Breast epithelium (tissue), 4 donors: ENCODE measurements at regions not wholly inside any gene's neighbourhood (a gene's known extent, or its start where the extent isn't known, plus 50 kb on each side); places are given as distances from the start of the nearest gene placed in this dataset.

Source experiments
- DNase-seq, 2 donors: peaks; one replicate each; pipeline ENCODE4 v3.0.0-alpha.2; 2019; ENCODE audit warnings: low spot score in 2 of 2
- H3K27ac ChIP-seq, 2 donors: fragments of 200-600 bp; sonication (generic) in 1 of 2; one replicate each; pipeline ENCODE4 v1.5.1; 2016 to 2019; ENCODE audit warnings: mild to moderate bottlenecking in 1 of 2
- H3K27me3 ChIP-seq, 2 donors: fragments of 200-600 bp; sonication (generic) in 1 of 2; one replicate each; pipeline versions ENCODE4 v1.5.1 to v1.6.0; 2017 to 2019; ENCODE audit warnings: control low read depth in 1 of 2, mild to moderate bottlenecking in 1 of 2
- H3K36me3 ChIP-seq: fragments of 200-600 bp; one replicate; pipeline ENCODE4 v1.5.1; 2019
- H3K4me1 ChIP-seq, 2 donors: fragments of 200-600 bp; sonication (generic); one replicate each; pipeline ENCODE4 v1.5.1; 2016 to 2019; ENCODE audit warnings: control low read depth in 1 of 2
- H3K4me3 ChIP-seq, 3 donors: fragments of 200-600 bp; sonication (generic); 1 replicate in 2 of 3; 2 replicates in 1 of 3; pipeline ENCODE4 v1.5.1; 2016 to 2019; ENCODE audit warnings: mild to moderate bottlenecking in 3 of 3, moderate library complexity in 2 of 3
- H3K9me3 ChIP-seq, 2 donors: fragments of 200-600 bp; sonication (generic) in 1 of 2; one replicate each; pipeline ENCODE4 v1.5.1; 2016 to 2019; ENCODE audit warnings: control low read depth in 1 of 2
- CTCF ChIP-seq, 3 donors: fragments of 450-650 bp; IDR thresholded peaks; one replicate each; pipeline ENCODE4 v1.5.1; 2016 to 2017; ENCODE audit warnings: antibody characterized with exemption in 3 of 3, mild to moderate bottlenecking in 3 of 3, moderate library complexity in 3 of 3
- POLR2A ChIP-seq: fragments of 450-650 bp; IDR thresholded peaks from one replicate; pipeline ENCODE4 v1.6.1; 2016; ENCODE audit warnings: antibody characterized with exemption, mild to moderate bottlenecking, moderate library complexity
- POLR2AphosphoS5 ChIP-seq, 3 donors: sonication (generic); formaldehyde crosslinking; IDR thresholded peaks; one replicate each; pipeline ENCODE4 v1.6.1; 2017; ENCODE audit warnings: antibody characterized with exemption in 3 of 3
- intact Hi-C: fragments of 100-400 bp; cut with DNase I; formaldehyde crosslinking; loops from one replicate; pipeline ENCODE4 v1.15.1; 2023; ENCODE audit warnings: low total_unique reads

- no peak for DNase-seq
- Histone ChIP-seq H3K36me3 (no peaks in the 10 kb centered on the region), H3K4me3 (no peak overlapping the region), H3K9me3 (no peaks in the 10 kb centered on the region), H3K27me3 (no peaks in the 10 kb centered on the region), H3K4me1 (no peaks in the 10 kb centered on the region), H3K27ac (no peak overlapping the region)
- TF ChIP-seq POLR2AphosphoS5 (IDR thresholded peaks at IDR 0.05) (no peak), CTCF (IDR thresholded peaks at IDR 0.05) (no peak), POLR2A (no peak)
- intact Hi-C loops, result no loop called here
These were observed 211.0 kb upstream of the GSE1 start for GRCh38 chr16:85401917-85402766.

- Histone ChIP-seq H3K27me3 (no peaks in the 10 kb centered on the region), H3K27ac (no peak overlapping the region), H3K4me1 (no peaks in the 10 kb centered on the region), H3K36me3 (no peaks in the 10 kb centered on the region), H3K9me3 (no peaks in the 10 kb centered on the region), H3K4me3 (no peak overlapping the region)
- DNase-seq, result no peak
- intact Hi-C loops, result no loop called here
- TF ChIP-seq POLR2AphosphoS5 (IDR thresholded peaks at IDR 0.05) (no peak), CTCF (IDR thresholded peaks at IDR 0.05) (no peak), POLR2A (no peak)
These were observed 210.0 kb upstream of the GSE1 start for GRCh38 chr16:85402910-85403692.

- DNase-seq, result no peak
- Histone ChIP-seq H3K36me3 (no peaks in the 10 kb centered on the region), H3K9me3 (no peaks in the 10 kb centered on the region), H3K27ac (no peak overlapping the region), H3K27me3 (no peaks in the 10 kb centered on the region), H3K4me1 (no peaks in the 10 kb centered on the region), H3K4me3 (no peak overlapping the region)
- intact Hi-C loops, result no loop called here
- TF ChIP-seq POLR2A, result no peak
- no peak for TF ChIP-seq CTCF (IDR thresholded peaks at IDR 0.05)
- TF ChIP-seq POLR2AphosphoS5 (IDR thresholded peaks at IDR 0.05), result no peak
These were observed 209.4 kb upstream of the GSE1 start for GRCh38 chr16:85403693-85404092.

GRCh38 chr16:85412911-85413520 is 200.1 kb upstream of the GSE1 start:
- Histone ChIP-seq H3K9me3 (no peaks in the 10 kb centered on the region), H3K27ac (no peak overlapping the region), H3K4me3 (no peak overlapping the region), H3K27me3 (no peaks in the 10 kb centered on the region), H3K4me1 (no peaks in the 10 kb centered on the region), H3K36me3 (no peaks in the 10 kb centered on the region)
- intact Hi-C loops, result no loop called here
- TF ChIP-seq POLR2A, result no peak
- TF ChIP-seq POLR2AphosphoS5 (IDR thresholded peaks at IDR 0.05), result no peak
- TF ChIP-seq CTCF (IDR thresholded peaks at IDR 0.05), result no peak
- no peak for DNase-seq
